Gastrocnemius medialis (tissue), 4 donors: ENCODE measurements at regions not wholly inside any gene's neighbourhood (a gene's known extent, or its start where the extent isn't known, plus 50 kb on each side); places are given as distances from the start of the nearest gene placed in this dataset.
"Not testable (repeated sequence)": the region's sequence is repeated elsewhere in the genome, so short reads cannot be mapped to it uniquely, and the experiment has no call there.

Experiments
- ATAC-seq, 2 donors: fragments of 150-250 bp; one replicate each; pipeline ENCODE4 v1.9.1; 2016
- DNase-seq, 2 donors: peaks; one replicate each; pipeline ENCODE4 v3.0.0-alpha.2; 2019
- H3K27ac ChIP-seq, 4 donors: fragments of 200-600 bp; sonication (generic); 1 replicate in 1 of 4; 2 replicates in 3 of 4; pipeline ENCODE4 v1.5.1; 2016 to 2018; ENCODE audit warnings: mild to moderate bottlenecking in 2 of 4, moderate library complexity in 1 of 4
- H3K27me3 ChIP-seq, 3 donors: fragments of 200-600 bp; sonication (generic) in 2 of 3; 1 replicate in 1 of 3; 2 replicates in 2 of 3; pipeline versions ENCODE4 v1.5.1 to v1.6.0; 2016 to 2019; ENCODE audit warnings: mild to moderate bottlenecking in 1 of 3, moderate library complexity in 1 of 3
- H3K36me3 ChIP-seq, 2 donors: fragments of 200-600 bp; sonication (generic) in 1 of 2; one replicate each; pipeline ENCODE4 v1.5.1; 2017 to 2018
- H3K4me1 ChIP-seq, 2 donors: fragments of 200-600 bp; sonication (generic) in 1 of 2; one replicate each; pipeline ENCODE4 v1.5.1; 2016 to 2017; ENCODE audit warnings: mild to moderate bottlenecking in 2 of 2
- H3K4me3 ChIP-seq, 4 donors: fragments of 200-600 bp; sonication (generic) in 3 of 4; 1 replicate in 1 of 4; 2 replicates in 3 of 4; pipeline ENCODE4 v1.5.1; 2016 to 2019; ENCODE audit warnings: mild to moderate bottlenecking in 2 of 4
- H3K9me3 ChIP-seq, 3 donors: fragments of 200-600 bp; sonication (generic) in 2 of 3; 1 replicate in 1 of 3; 2 replicates in 2 of 3; pipeline ENCODE4 v1.5.1; 2016 to 2019
- POLR2A ChIP-seq, 2 donors: fragments of 450-650 bp; IDR thresholded peaks; one replicate each; pipeline ENCODE4 v1.6.1; 2017; ENCODE audit warnings: antibody characterized with exemption in 2 of 2, mild to moderate bottlenecking in 2 of 2, moderate library complexity in 2 of 2
- in situ Hi-C, 4 donors: fragments of 200-750 bp; cut with MboI; loops; one replicate each; pipeline versions ENCODE4 v1.15.0 to v1.8.0; 2017; ENCODE audit warnings: low sequenced_read_pairs in 4 of 4
- intact Hi-C: fragments of 100-400 bp; cut with DNase I; formaldehyde crosslinking; loops from one replicate; pipeline ENCODE4 v1.15.1; 2023; ENCODE audit warnings: low total_unique reads
- TF ChIP-seq, protein P1 (sequence below), 5 experiments: fragments of 450-650 bp in 3 of 5; fragments of 200-600 bp in 2 of 5; sonication (generic) in 2 of 5; IDR thresholded peaks in 4 of 5; conservative IDR thresholded peaks in 1 of 5; 1 replicate in 4 of 5; 2 replicates in 1 of 5; pipeline ENCODE4 v1.5.1; 2016 to 2019; ENCODE audit warnings: antibody characterized with exemption in 5 of 5, mild to moderate bottlenecking in 3 of 5, moderate library complexity in 3 of 5

- Histone ChIP-seq H3K4me1 (peaks cover 18 to 25% of the 10 kb centered on the region in 2 donors), H3K9me3 (no peaks in the 10 kb centered on the region), H3K27me3 (no peaks in the 10 kb centered on the region), H3K27ac (no peak overlapping the region), H3K36me3 (no peaks in the 10 kb centered on the region), H3K4me3 (no peak overlapping the region)
- no peak for DNase-seq
- TF ChIP-seq, protein P1, sequence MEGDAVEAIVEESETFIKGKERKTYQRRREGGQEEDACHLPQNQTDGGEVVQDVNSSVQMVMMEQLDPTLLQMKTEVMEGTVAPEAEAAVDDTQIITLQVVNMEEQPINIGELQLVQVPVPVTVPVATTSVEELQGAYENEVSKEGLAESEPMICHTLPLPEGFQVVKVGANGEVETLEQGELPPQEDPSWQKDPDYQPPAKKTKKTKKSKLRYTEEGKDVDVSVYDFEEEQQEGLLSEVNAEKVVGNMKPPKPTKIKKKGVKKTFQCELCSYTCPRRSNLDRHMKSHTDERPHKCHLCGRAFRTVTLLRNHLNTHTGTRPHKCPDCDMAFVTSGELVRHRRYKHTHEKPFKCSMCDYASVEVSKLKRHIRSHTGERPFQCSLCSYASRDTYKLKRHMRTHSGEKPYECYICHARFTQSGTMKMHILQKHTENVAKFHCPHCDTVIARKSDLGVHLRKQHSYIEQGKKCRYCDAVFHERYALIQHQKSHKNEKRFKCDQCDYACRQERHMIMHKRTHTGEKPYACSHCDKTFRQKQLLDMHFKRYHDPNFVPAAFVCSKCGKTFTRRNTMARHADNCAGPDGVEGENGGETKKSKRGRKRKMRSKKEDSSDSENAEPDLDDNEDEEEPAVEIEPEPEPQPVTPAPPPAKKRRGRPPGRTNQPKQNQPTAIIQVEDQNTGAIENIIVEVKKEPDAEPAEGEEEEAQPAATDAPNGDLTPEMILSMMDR (IDR thresholded peaks at IDR 0.05 in 4 of 5, conservative IDR thresholded peaks at IDR 0.05 in 1 of 5), result no peak
- no peak for ATAC-seq
- in situ Hi-C loops (no loop called here), intact Hi-C loops (no loop called here)
Measured at GRCh38 chr10:63675171-63675570, 154.0 kb downstream of the REEP3 start.

- no peak for ATAC-seq
- intact Hi-C loops (no loop called here), in situ Hi-C loops (no loop called here)
Measured at GRCh38 chr10:63677001-63677400, 155.8 kb downstream of the REEP3 start.

DNA sequence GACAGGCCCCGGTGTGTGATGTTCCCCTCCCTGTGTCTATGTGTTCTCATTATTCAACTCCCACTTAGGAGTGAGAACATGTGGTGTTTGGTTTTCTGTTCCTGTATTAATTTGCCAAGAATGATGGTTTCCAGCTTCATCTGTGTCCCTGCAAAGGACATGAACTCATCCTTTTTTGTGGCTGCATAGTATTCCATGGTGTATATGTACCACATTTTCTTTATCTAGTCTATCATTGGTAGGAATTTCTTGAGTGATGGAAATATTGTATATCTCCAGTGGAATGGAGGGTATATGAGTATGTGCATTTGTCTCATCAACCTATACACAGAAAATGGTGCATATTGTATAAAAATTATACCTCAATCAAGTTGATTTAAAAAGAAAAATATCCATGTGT lies 159.3 kb downstream of the REEP3 start:
- H3K9me3 ChIP-seq, H3K4me1 ChIP-seq, H3K36me3 ChIP-seq, DNase-seq, H3K27me3 ChIP-seq, H3K4me3 ChIP-seq, in situ Hi-C loops, ATAC-seq, H3K27ac ChIP-seq, intact Hi-C loops: not testable (repeated sequence)

More at GRCh38 chr10:63677001-63677400, 155.8 kb downstream of the REEP3 start:
- Histone ChIP-seq H3K4me3 (no peak overlapping the region), H3K4me1 (peaks cover 7 to 11% of the 10 kb centered on the region in 2 donors), H3K27ac (no peak overlapping the region), H3K9me3 (no peaks in the 10 kb centered on the region), H3K36me3 (no peaks in the 10 kb centered on the region), H3K27me3 (no peaks in the 10 kb centered on the region)
- no peak for DNase-seq
- TF ChIP-seq POLR2A (IDR thresholded peaks at IDR 0.05), result no peak
- TF ChIP-seq, protein P1 (IDR thresholded peaks at IDR 0.05 in 4 of 5, conservative IDR thresholded peaks at IDR 0.05 in 1 of 5), result no peak

GRCh38 chr10:63681993-63682697 lies 160.9 kb downstream of the REEP3 start:
- Histone ChIP-seq H3K4me3 (no peak overlapping the region), H3K9me3 (no peaks in the 10 kb centered on the region), H3K27ac (peak overlapping the region in 3 of 4 donors; percentile 17 to 48 (median 42)), H3K36me3 (no peaks in the 10 kb centered on the region), H3K27me3 (no peaks in the 10 kb centered on the region), H3K4me1 (peaks cover 0 to 7% of the 10 kb centered on the region in 2 donors)
- ATAC-seq, result peak; percentile 66 to 78
- DNase-seq, result peak in 1 of 2 donors; percentile 38
- TF ChIP-seq, protein P1 (IDR thresholded peaks at IDR 0.05 in 4 of 5, conservative IDR thresholded peaks at IDR 0.05 in 1 of 5), result no peak
- TF ChIP-seq POLR2A (IDR thresholded peaks at IDR 0.05), result no peak
- in situ Hi-C loops, result no loop called here
- intact Hi-C loops, result no loop called here

DNA sequence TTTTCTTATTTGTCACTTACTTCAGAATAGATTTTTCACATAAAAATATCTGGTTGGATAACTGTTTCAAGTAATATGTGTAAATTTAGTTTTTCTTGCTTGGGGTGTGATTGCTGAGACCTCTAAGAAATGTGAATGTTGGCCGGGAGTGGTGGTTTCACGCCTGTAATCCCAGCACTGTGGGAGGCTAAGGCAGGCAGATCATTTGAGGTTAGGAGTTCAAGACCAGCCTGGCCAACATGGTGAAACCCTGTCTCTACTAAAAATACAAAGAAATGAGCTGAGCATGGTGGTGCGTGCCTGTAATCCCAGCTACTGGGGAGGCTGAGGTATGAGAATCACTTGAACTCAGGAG lies 161.5 kb downstream of the REEP3 start:
- H3K27me3 ChIP-seq, ATAC-seq, H3K9me3 ChIP-seq, H3K4me1 ChIP-seq, DNase-seq, H3K4me3 ChIP-seq, intact Hi-C loops, in situ Hi-C loops, H3K36me3 ChIP-seq: not testable (repeated sequence)
- peak overlapping the region in 3 of 4 donors; percentile 17 to 48 (median 42) for H3K27ac ChIP-seq

GRCh38 chr10:63683223-63683622 lies 162.0 kb downstream of the REEP3 start:
- no peak overlapping the region for H3K27ac ChIP-seq
- DNase-seq, result no peak

More at GRCh38 chr10:63683223-63683622, 162.0 kb downstream of the REEP3 start:
- Histone ChIP-seq H3K4me3 (no peak overlapping the region), H3K4me1 (peaks cover 0 to 7% of the 10 kb centered on the region in 2 donors), H3K9me3 (no peaks in the 10 kb centered on the region), H3K27me3 (no peaks in the 10 kb centered on the region), H3K36me3 (no peaks in the 10 kb centered on the region)
- in situ Hi-C loops, result no loop called here
- intact Hi-C loops, result no loop called here
- ATAC-seq, result no peak
- no peak for TF ChIP-seq POLR2A (IDR thresholded peaks at IDR 0.05)
- TF ChIP-seq, protein P1 (IDR thresholded peaks at IDR 0.05 in 4 of 5, conservative IDR thresholded peaks at IDR 0.05 in 1 of 5), result no peak
